PFSK-1 (cell line): ENCODE measurements at regions not wholly inside any gene's neighbourhood (a gene's known extent, or its start where the extent isn't known, plus 50 kb on each side); places are given as distances from the start of the nearest gene placed in this dataset.

Source experiments
- FOXP2 ChIP-seq: optimal IDR thresholded peaks from 2 replicates; pipeline ENCODE3; 2011; ENCODE audit warnings: borderline replicate concordance, control low read depth, inconsistent platforms; ENCODE audit not compliant: insufficient read depth; ENCODE audit errors: extremely low read length, extremely low read depth
- POLR2AphosphoS5 ChIP-seq: IDR thresholded peaks from 2 replicates; pipeline ENCODE4 v1.6.1; 2012; ENCODE audit warnings: low read depth, mild to moderate bottlenecking, control low read depth, low read length, moderate library complexity
- REST ChIP-seq, 2 experiments: IDR thresholded peaks; 2 replicates each; pipeline versions ENCODE4 v1.6.1 to v1.8.0; 2011 to 2012; ENCODE audit warnings: low read depth in 2 of 2, low read length in 2 of 2, control low read depth in 1 of 2, inconsistent platforms in 1 of 2, mild to moderate bottlenecking in 1 of 2, moderate library complexity in 1 of 2; ENCODE audit not compliant: insufficient read depth in 1 of 2
- SIN3A ChIP-seq: IDR thresholded peaks from 2 replicates; pipeline ENCODE4 v1.6.1; 2012; ENCODE audit warnings: mild to moderate bottlenecking, low read length, moderate library complexity, borderline replicate concordance; ENCODE audit not compliant: insufficient read depth
- TAF1 ChIP-seq: IDR thresholded peaks from 2 replicates; pipeline ENCODE4 v1.6.1; 2012; ENCODE audit warnings: low read length, control low read depth, borderline replicate concordance; ENCODE audit not compliant: insufficient read depth

GRCh38 chr13:88411696-88412095 is 740.5 kb downstream of the SLITRK5 start:
- no peak for TF ChIP-seq FOXP2
- TF ChIP-seq TAF1 = no peak
- TF ChIP-seq SIN3A = no peak
- no peak for TF ChIP-seq POLR2AphosphoS5
- no peak for TF ChIP-seq REST (IDR thresholded peaks at IDR 0.05; ENCODE audit: insufficient read depth in 1 of 2, low read depth in 2 of 2, low read length in 2 of 2)

GRCh38 chr13:88417801-88418200 is 746.6 kb downstream of the SLITRK5 start:
- no peak for TF ChIP-seq SIN3A
- TF ChIP-seq TAF1 = no peak
- no peak for TF ChIP-seq POLR2AphosphoS5
- TF ChIP-seq REST (IDR thresholded peaks at IDR 0.05; ENCODE audit: insufficient read depth in 1 of 2, low read depth in 2 of 2, low read length in 2 of 2) = no peak
- no peak for TF ChIP-seq FOXP2

GRCh38 chr13:88424463-88424862 is 753.3 kb downstream of the SLITRK5 start:
- TF ChIP-seq SIN3A (no peak), FOXP2 (no peak)

- no peak for TF ChIP-seq POLR2AphosphoS5
- no peak for TF ChIP-seq SIN3A
- TF ChIP-seq TAF1 = no peak
- TF ChIP-seq FOXP2 = no peak
- TF ChIP-seq REST (IDR thresholded peaks at IDR 0.05; ENCODE audit: insufficient read depth in 1 of 2, low read depth in 2 of 2, low read length in 2 of 2) = no peak
Observed at GRCh38 chr13:88426661-88427060, 755.5 kb downstream of the SLITRK5 start.

- no peak for TF ChIP-seq FOXP2
- no peak for TF ChIP-seq REST (IDR thresholded peaks at IDR 0.05; ENCODE audit: insufficient read depth in 1 of 2, low read depth in 2 of 2, low read length in 2 of 2)
- TF ChIP-seq TAF1 = no peak
- TF ChIP-seq POLR2AphosphoS5 = no peak
- TF ChIP-seq SIN3A = no peak
Observed at GRCh38 chr13:88429862-88430261, 758.7 kb downstream of the SLITRK5 start.
